ENCODE measurements at regions not wholly inside any gene's neighbourhood (a gene's known extent, or its start where the extent isn't known, plus 50 kb on each side); places are given as distances from the start of the nearest gene placed in this dataset.

- no peak overlapping the region for H3K4me3 Mint-ChIP-seq
- no peaks in the 10 kb centered on the region for H3K9me3 Mint-ChIP-seq (ENCODE audit: low read depth)
- H3K4me1 Mint-ChIP-seq: peaks cover 24% of the 10 kb centered on the region
- ChIA-PET POLR2A (no interaction called here), CTCF (no interaction called here)
- no peaks in the 10 kb centered on the region for H3K36me3 Mint-ChIP-seq (ENCODE audit: low read depth)
- H3K27me3 Mint-ChIP-seq: peaks cover 1% of the 10 kb centered on the region
- intact Hi-C loops (cut with DNase I, micrococcal nuclease): no loop called here
- H3K27ac Mint-ChIP-seq: no peak overlapping the region
- ATAC-seq (no peak), DNase-seq (no peak)
These were observed 195.6 kb downstream of the PIK3R1 start for GRCh38 chr5:68411161-68411560.

- Mint-ChIP-seq H3K9me3 (ENCODE audit: low read depth) (no peaks in the 10 kb centered on the region), H3K4me3 (no peak overlapping the region), H3K36me3 (ENCODE audit: low read depth) (no peaks in the 10 kb centered on the region), H3K4me1 (peaks cover 8% of the 10 kb centered on the region), H3K27ac (no peak overlapping the region), H3K27me3 (peaks cover 4% of the 10 kb centered on the region)
- CTCF ChIA-PET: interaction anchor here (0.6 to 1.2 kb wide), 2 partner anchors 35 to 43 kb away, joined by 3 read pairs; no protein-coding TSS in a partner anchor
- ATAC-seq: no peak
- POLR2A ChIA-PET: no interaction called here
- DNase-seq: no peak
- intact Hi-C loops (cut with DNase I, micrococcal nuclease): no loop called here
These were observed 199.9 kb downstream of the PIK3R1 start for GRCh38 chr5:68415177-68416085.

DNA sequence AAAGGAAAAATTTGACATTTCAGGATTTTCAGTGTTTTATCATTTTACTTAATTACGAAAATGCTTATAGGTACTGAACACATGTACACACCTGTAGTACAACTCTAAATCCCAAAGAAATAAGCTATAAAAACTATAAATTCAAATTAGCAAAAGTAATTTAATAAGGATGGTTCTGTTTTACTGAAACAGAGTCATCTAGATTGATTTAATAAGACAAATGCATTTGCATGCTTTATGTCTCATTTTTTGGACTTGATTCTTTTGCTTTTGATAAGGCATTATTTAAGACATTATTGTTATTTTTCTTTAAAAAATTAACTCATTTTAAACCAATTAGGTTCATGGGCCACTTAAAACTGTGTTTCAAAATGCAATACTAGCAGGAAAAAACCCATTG lies 201.2 kb downstream of the PIK3R1 start:
- no peaks in the 10 kb centered on the region for H3K9me3 Mint-ChIP-seq (ENCODE audit: low read depth)
- DNase-seq: no peak
- H3K36me3 Mint-ChIP-seq (ENCODE audit: low read depth): no peaks in the 10 kb centered on the region
- H3K27me3 Mint-ChIP-seq: peaks cover 7% of the 10 kb centered on the region
- H3K27ac Mint-ChIP-seq: no peak overlapping the region
- H3K4me1 Mint-ChIP-seq: peaks cover 8% of the 10 kb centered on the region
- H3K4me3 Mint-ChIP-seq: no peak overlapping the region
- intact Hi-C loops (cut with DNase I, micrococcal nuclease): no loop called here
- ChIA-PET POLR2A (no interaction called here), CTCF (no interaction called here)
- no peak for ATAC-seq

DNA sequence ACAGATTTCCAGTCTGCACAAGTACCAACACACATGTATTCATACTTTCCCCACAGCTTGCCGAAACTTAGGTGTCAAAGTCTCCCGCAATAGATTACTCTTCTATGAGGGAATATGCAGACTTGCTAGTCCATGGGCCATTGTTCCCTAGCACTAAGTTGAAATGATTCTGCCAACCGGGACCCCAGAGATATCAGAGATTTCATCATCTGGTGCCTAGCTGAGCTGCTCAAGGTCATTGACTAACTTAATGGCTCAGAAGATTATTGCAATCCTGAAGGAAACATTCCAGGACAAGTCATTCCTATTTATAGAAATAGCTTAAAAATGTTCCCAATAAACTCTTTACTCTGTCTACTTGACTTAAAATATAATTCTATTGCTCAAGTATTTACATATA lies 202.6 kb downstream of the PIK3R1 start:
- Mint-ChIP-seq H3K4me3 (no peak overlapping the region), H3K27ac (no peak overlapping the region), H3K36me3 (ENCODE audit: low read depth) (no peaks in the 10 kb centered on the region), H3K27me3 (peaks cover 7% of the 10 kb centered on the region), H3K4me1 (peaks cover 22% of the 10 kb centered on the region), H3K9me3 (ENCODE audit: low read depth) (no peaks in the 10 kb centered on the region)
- DNase-seq: no peak
- ATAC-seq: no peak
- intact Hi-C loops (cut with DNase I, micrococcal nuclease): no loop called here
- ChIA-PET POLR2A (no interaction called here), CTCF (no interaction called here)

- peaks cover 7% of the 10 kb centered on the region for H3K27me3 Mint-ChIP-seq
- intact Hi-C loops (cut with DNase I, micrococcal nuclease): no loop called here
- H3K27ac Mint-ChIP-seq: no peak overlapping the region
- H3K4me1 Mint-ChIP-seq: peaks cover 27% of the 10 kb centered on the region
- no peak for ATAC-seq
- no peaks in the 10 kb centered on the region for H3K9me3 Mint-ChIP-seq (ENCODE audit: low read depth)
- no peak for DNase-seq
- ChIA-PET POLR2A (no interaction called here), CTCF (interaction anchor here (1.8 kb wide), 1 partner anchor 132 kb away, joined by 6 read pairs; no protein-coding TSS in a partner anchor)
- H3K4me3 Mint-ChIP-seq: no peak overlapping the region
- H3K36me3 Mint-ChIP-seq (ENCODE audit: low read depth): no peaks in the 10 kb centered on the region
These were observed 203.1 kb downstream of the PIK3R1 start for GRCh38 chr5:68418680-68419079.

DNA sequence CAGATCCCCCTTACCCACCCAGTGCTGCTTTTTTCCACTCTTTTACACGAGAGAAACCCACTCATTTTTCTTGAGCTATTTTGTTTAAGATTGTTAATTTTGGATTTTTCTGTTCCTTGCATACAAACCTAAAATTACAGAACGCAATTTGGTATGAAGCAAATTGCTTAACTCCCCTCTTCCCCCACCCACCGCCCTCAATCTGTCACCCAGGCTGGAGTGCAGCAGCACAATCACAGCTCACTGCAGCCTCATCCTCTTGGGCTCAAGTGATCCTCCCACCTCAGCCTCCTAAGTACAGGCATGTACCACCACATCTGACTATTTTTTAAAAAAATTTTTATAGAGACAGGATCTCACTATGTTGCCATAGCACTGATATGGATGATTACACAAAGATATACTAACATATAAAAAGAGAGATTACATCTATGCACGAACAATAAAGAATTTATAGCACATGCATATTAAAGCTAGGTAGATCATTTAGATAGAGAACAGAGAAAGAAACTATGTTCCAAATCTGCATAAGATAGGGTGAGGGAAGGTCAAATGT lies 203.6 kb downstream of the PIK3R1 start:
- CTCF ChIA-PET: interaction anchor here (1.8 kb wide), 1 partner anchor 133 kb away, joined by 6 read pairs; no protein-coding TSS in a partner anchor
- Mint-ChIP-seq H3K27me3 (peaks cover 7% of the 10 kb centered on the region), H3K9me3 (ENCODE audit: low read depth) (no peaks in the 10 kb centered on the region), H3K36me3 (ENCODE audit: low read depth) (no peaks in the 10 kb centered on the region), H3K27ac (no peak overlapping the region), H3K4me1 (peaks cover 32% of the 10 kb centered on the region), H3K4me3 (no peak overlapping the region)
- POLR2A ChIA-PET: no interaction called here
- DNase-seq (no peak), ATAC-seq (no peak)
- intact Hi-C loops (cut with DNase I, micrococcal nuclease): no loop called here

GRCh38 chr5:68419637-68420452 lies 204.3 kb downstream of the PIK3R1 start:
- Mint-ChIP-seq H3K36me3 (ENCODE audit: low read depth) (no peaks in the 10 kb centered on the region), H3K4me3 (no peak overlapping the region), H3K4me1 (peaks cover 36% of the 10 kb centered on the region), H3K27ac (no peak overlapping the region), H3K27me3 (peaks cover 7% of the 10 kb centered on the region), H3K9me3 (ENCODE audit: low read depth) (no peaks in the 10 kb centered on the region)
- POLR2A ChIA-PET: no interaction called here
- intact Hi-C loops (cut with DNase I, micrococcal nuclease): no loop called here
- ATAC-seq (no peak), DNase-seq (no peak)
- CTCF ChIA-PET: interaction anchor here (1.8 kb wide), 1 partner anchor 133 kb away, joined by 6 read pairs; no protein-coding TSS in a partner anchor

GRCh38 chr5:68420476-68421344 lies 205.2 kb downstream of the PIK3R1 start:
- intact Hi-C loops (cut with DNase I, micrococcal nuclease): no loop called here
- POLR2A ChIA-PET: no interaction called here
- CTCF ChIA-PET: interaction anchor here (1.3 kb wide), 1 partner anchor 14 kb away, joined by 4 read pairs; no protein-coding TSS in a partner anchor

DNA sequence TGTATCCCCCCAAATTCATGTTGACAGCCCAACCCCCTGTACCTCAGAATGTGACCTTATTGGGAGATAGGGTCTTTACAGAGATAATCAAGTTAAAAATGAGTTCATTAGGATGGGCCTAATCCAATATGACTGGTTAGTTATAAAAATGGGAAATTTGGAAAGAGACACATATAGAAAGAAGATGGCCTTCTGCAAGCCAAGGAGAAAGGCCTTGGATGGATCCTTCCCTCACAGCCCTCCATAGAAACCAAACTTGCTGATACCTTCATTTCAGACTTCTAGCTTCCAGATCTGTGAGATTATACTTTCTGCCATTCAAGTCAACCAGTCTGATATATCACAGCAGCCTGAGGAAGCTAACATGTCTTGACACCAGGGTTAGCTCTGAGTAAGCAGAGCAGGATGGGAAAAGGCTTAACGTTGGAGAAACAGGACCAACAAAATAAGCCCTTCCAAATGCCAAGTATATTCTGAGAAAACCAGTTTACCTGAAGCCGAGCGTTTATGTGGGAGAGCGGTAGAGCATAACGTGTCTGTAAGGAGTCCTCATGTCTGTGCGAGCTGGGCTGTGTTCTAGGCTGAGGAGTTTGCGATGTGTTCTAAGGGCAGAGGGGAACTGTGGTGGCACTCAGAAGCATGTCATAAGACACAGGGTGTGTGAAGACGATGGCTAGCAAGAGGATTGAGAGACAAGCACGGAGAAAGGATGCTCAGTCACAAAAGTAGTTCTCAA lies 206.1 kb downstream of the PIK3R1 start:
- intact Hi-C loops (cut with DNase I, micrococcal nuclease): no loop called here
- ATAC-seq (no peak), DNase-seq (no peak)
- Mint-ChIP-seq H3K4me3 (no peak overlapping the region), H3K27me3 (peaks cover 8% of the 10 kb centered on the region), H3K27ac (no peak overlapping the region), H3K36me3 (ENCODE audit: low read depth) (no peaks in the 10 kb centered on the region), H3K4me1 (peaks cover 44% of the 10 kb centered on the region), H3K9me3 (ENCODE audit: low read depth) (no peaks in the 10 kb centered on the region)
- CTCF ChIA-PET: interaction anchor here (1.3 kb wide), 1 partner anchor 13 kb away, joined by 4 read pairs; no protein-coding TSS in a partner anchor
- POLR2A ChIA-PET: no interaction called here

More at GRCh38 chr5:68420476-68421344, 205.2 kb downstream of the PIK3R1 start:
- Mint-ChIP-seq H3K27ac (no peak overlapping the region), H3K27me3 (peaks cover 7% of the 10 kb centered on the region), H3K4me3 (no peak overlapping the region), H3K9me3 (ENCODE audit: low read depth) (no peaks in the 10 kb centered on the region), H3K4me1 (peaks cover 39% of the 10 kb centered on the region), H3K36me3 (ENCODE audit: low read depth) (no peaks in the 10 kb centered on the region)
- ATAC-seq (no peak), DNase-seq (no peak)

DNA sequence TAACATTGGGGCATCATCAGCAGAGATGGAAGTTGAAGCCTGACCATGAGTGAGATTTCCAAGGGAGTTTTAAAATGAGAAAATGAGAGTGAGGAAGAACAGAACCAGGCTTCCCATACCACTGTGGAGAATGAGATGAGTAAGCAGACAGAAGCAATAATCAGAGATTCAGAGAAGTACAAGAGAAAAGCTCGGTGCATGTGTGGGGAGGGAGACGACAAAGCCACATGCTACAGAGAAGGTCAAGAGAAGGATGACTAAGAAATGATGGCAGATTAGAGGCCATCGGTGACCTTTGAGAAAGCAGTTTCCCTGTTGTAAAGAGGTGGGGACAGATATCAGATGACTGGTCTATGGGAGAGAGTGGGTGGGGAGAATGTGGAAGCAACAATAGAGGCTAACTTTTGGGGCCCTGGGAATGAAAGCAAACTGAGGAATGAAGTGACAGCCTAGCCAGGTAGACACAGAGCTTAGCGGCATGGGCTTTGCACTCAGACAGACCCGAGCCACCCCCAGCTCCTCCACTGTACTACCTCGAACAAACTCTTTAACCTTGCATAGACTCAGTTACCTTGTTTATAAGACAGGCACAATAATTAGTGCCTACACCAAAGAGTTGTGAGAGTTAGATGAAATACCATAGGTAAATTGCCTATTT lies 207.7 kb downstream of the PIK3R1 start:
- peaks cover 46% of the 10 kb centered on the region for H3K4me1 Mint-ChIP-seq
- no peaks in the 10 kb centered on the region for H3K36me3 Mint-ChIP-seq (ENCODE audit: low read depth)
- peaks cover 9% of the 10 kb centered on the region for H3K27me3 Mint-ChIP-seq
- H3K27ac Mint-ChIP-seq: peak overlapping the region; percentile 3
- no peaks in the 10 kb centered on the region for H3K9me3 Mint-ChIP-seq (ENCODE audit: low read depth)
- ChIA-PET POLR2A (no interaction called here), CTCF (no interaction called here)
- intact Hi-C loops (cut with DNase I, micrococcal nuclease): no loop called here
- ATAC-seq (peak; percentile 79), DNase-seq (peak; percentile 48)
- H3K4me3 Mint-ChIP-seq: no peak overlapping the region
